Tibial nerve (tissue), 4 donors: ENCODE measurements at regions not wholly inside any gene's neighbourhood (a gene's known extent, or its start where the extent isn't known, plus 50 kb on each side); places are given as distances from the start of the nearest gene placed in this dataset.

Source experiments
- EP300 ChIP-seq, 2 donors: sonication (generic); formaldehyde crosslinking; IDR thresholded peaks; one replicate each; pipeline ENCODE4 v1.6.1; 2017; ENCODE audit warnings: antibody characterized with exemption in 2 of 2, mild to moderate bottlenecking in 1 of 2
- POLR2A ChIP-seq, 2 donors: fragments of 450-650 bp; IDR thresholded peaks; one replicate each; pipeline ENCODE4 v1.6.1; 2017; ENCODE audit warnings: antibody characterized with exemption in 2 of 2, mild to moderate bottlenecking in 2 of 2, moderate library complexity in 2 of 2
- TF ChIP-seq, protein P1 (sequence below), 5 experiments: fragments of 200-600 bp in 3 of 5; fragments of 450-650 bp in 2 of 5; sonication (generic) in 3 of 5; IDR thresholded peaks; one replicate each; pipeline ENCODE4 v1.5.1; 2016 to 2019; ENCODE audit warnings: antibody characterized with exemption in 5 of 5, mild to moderate bottlenecking in 3 of 5, moderate library complexity in 2 of 5

- TF ChIP-seq POLR2A (IDR thresholded peaks at IDR 0.05) (no peak), EP300 (IDR thresholded peaks at IDR 0.05) (no peak)
- TF ChIP-seq, protein P1, sequence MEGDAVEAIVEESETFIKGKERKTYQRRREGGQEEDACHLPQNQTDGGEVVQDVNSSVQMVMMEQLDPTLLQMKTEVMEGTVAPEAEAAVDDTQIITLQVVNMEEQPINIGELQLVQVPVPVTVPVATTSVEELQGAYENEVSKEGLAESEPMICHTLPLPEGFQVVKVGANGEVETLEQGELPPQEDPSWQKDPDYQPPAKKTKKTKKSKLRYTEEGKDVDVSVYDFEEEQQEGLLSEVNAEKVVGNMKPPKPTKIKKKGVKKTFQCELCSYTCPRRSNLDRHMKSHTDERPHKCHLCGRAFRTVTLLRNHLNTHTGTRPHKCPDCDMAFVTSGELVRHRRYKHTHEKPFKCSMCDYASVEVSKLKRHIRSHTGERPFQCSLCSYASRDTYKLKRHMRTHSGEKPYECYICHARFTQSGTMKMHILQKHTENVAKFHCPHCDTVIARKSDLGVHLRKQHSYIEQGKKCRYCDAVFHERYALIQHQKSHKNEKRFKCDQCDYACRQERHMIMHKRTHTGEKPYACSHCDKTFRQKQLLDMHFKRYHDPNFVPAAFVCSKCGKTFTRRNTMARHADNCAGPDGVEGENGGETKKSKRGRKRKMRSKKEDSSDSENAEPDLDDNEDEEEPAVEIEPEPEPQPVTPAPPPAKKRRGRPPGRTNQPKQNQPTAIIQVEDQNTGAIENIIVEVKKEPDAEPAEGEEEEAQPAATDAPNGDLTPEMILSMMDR (IDR thresholded peaks at IDR 0.05): no peak
These were observed 1181.9 kb downstream of the ROBO2 start for GRCh38 chr3:78221796-78222195.
